ENCODE measurements at regions not wholly inside any gene's neighbourhood (a gene's known extent, or its start where the extent isn't known, plus 50 kb on each side); places are given as distances from the start of the nearest gene placed in this dataset.

DNA sequence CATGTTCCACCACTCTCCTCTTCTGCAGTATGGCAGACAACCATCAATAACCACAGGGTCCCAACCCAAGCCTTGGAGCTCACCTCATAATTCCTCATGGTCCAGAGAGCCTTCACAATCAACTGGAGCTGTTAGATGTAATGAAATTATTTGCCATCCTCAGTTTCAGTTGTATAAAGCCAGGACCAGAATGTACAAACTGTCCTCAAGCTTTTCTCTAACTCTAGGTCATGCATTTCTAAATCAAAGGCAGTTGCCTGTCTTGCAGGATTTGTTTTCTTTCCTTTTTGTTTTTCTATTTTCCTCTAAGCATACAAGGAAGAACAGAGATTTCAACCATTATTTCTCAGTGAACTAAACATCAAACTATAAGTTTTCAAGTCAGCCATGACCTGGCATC is 182.5 kb upstream of the SERP2 start:
- no peak for ATAC-seq

DNA sequence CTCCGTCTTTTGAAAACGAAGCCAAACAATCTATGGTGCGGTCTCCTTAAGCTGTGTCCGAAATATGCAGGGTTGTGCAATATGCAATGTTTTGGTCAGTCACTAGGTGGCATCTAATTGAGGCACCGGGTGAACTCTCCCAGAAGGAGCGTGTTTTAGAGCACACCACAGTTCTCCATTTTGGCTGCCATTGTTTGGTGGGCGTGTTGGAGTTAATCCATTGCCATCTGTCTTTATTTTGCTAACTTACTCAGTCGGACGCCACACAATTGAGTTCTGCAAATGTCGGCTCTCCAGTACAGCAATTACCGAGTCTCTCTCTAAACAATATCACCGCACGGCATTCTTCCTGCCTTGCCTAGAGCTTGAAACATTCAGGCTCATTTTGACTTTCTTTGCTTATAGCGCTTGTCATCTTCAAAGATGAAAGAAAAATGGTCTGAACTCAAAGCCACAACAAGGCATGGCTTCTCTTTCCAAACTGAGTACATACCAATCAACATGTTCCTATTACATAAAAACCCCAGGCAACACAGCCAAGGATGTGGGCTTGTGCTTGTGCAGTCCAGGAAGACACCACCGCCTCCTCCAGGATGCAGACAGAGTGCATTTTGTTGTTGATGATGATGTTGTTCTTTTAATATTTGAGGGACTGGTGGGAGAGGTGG is 182.0 kb upstream of the SERP2 start:
- peak; percentile 78 for ATAC-seq

DNA sequence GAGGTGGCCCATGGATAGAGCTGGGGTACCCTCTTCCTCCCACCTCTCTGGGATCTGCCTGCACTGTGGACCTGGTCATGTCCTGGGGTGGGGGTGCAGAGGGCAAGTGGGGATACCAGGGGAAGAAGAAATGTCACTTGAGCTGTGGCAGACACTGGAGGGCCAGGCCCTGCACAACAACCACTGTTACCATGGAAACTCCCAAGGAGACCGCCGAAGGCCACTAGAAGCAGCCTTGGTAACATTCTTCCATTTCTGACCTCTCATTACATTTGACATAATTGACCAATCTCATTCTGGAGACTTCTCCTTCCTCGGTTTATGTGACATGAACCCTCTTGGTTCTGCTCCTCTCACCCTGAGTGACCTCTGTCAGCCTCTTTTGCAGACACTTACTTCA is 179.9 kb upstream of the SERP2 start:
- ATAC-seq: no peak

DNA sequence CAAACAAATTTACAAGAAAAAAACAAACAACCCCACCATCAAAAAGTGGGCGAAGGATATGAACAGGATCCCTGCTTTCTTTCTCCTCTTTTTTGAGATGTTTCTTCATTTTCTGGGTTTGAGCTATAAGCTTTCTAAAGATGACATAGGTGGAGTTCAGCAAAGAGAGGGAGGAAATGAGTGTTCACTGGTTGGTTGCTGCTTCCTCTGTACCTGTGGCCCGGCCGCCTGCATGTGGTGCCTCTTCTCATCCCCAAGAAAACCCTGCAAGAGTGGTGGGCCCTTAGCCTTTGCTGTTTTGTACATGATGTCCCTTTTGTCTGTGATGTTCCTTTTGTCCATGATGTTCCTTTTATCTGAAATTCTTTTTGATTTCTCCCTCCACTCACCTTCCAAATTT is 178.4 kb upstream of the SERP2 start:
- ATAC-seq: no peak

DNA sequence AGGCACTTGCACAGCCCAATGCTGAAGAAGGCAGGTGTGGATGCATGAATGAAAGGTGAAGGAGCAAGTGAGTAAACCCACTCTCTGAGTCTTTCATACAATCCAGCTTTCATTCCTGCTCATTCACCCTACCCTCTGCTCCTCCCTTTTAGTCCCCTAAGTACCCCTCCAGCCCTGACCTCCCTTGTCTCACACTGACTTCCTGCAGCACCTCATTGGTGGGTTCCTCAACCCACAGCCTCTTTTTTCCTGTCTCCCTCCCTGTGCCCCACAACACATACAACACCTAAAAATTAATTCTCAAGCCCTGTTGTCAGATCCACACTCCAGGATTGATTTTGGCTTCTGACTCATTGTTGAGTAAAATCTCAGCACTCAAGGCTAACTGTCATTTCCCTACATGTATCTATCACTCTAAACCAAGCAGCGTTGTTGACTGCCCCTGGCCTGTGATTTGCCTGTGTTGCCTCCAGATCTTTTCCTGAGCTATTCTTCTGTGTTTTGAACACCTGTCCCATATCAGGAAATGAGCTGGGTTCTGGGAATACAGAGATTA is 177.3 kb upstream of the SERP2 start:
- no peak for ATAC-seq

DNA sequence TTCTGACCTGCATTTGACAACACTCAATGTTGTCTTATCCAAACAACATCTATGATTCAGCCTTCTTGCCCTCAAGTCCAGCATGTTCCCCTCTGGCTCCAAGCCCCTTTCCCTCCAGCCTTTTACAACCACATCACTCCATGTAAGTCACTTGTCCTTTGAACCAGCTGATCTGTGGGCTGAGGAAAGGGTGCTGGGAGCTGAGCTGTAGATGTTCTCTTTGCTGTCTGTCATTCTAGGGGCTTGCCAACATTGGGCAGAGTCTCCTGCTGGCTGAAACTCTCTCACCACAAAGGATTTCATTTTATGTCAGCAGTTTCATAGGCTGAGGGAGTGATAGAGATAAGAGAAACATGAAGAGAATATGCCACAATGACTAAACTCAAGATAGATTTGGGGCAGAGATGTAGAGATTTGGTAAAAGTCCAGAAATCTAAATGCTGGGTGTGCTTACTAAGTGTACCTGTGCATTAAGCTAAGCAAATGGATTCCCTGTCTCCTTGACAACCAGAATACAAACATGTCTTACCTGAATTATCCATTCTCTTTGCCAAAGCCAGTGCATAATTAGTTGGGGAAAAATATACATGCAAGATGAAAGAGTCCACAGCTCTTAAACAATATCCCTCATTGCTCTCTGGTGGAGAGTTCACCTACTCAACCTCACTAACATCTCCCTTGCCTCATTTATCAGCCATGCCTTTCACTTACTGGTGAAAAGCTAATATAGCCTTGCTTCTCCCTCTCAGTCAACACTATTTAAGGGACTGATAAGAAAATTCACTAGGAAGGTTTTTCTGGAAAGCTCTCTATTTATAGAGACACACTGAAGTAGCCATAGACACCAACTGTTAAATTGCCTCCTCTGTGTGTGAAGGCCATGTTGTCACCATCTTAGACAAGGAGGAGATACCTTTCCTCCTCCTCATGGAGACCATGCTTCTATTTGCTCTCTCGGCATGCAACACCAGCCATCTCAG is 175.5 kb upstream of the SERP2 start:
- no peak for ATAC-seq

DNA sequence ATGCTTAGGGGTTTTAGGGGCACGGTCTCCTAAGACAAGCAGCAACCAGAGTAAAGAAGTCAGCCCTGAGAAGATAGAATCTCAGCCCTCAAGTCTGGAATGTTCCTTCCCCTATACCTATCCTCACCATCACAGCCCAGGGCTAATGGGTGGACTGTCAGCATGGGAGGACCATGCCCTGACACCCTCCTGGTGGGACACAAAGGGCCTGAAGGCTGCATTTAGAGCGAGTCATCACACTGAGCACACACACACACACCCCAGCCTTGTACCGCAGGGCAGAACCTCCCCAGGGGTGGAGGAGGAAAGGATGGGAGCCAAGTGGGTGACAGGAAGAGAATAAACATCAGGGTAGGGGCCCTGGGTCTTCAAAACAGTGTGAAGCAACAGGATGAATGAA is 174.8 kb upstream of the SERP2 start:
- peak; percentile 38 for ATAC-seq

DNA sequence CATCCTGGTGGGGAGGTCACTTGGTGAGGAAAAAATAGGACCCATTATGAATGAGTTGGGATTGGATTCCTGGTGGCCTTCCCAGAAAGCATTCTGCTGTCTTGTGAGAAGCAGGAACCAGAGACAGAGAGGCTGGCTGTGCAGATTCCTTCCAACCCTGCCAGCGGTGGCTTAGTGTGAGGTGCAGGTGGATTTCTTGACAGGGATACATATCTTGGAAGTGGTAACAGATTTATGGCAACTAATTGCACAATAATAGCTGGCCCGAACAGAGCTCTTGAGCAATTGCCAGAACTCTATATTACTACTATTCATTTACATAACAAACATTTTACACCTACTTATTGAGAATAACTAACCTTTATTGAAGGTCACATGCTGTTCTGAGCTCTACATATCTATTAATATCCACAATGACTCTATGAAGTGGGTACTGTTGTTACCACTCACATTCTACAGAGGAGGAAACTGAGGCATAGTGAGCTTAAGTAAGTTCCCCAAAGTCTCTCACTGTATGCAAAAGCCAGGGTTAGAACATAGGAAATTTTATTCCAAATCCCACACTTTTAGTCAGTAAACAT is 173.9 kb upstream of the SERP2 start:
- ATAC-seq: peak; percentile 77

DNA sequence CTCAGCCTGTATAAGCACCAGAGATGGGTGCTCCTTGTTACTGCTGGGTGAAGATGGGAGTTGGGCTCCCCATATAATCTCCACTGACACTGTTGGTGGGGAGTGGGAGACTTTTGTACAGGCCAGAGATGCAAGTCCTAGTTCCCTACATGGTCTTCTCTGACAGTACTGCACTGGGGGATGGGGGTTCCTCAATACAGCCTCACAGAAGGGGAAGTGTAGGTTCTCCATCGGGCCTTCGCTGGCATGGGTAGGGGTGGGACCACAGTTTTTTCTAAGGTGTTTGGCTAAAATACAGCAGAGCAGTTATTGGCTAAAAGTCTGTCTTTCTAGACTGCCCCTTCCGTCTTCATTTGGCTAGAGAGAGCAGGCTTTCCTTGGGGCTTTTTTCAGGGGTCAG is 167.2 kb upstream of the SERP2 start:
- no peak for ATAC-seq

DNA sequence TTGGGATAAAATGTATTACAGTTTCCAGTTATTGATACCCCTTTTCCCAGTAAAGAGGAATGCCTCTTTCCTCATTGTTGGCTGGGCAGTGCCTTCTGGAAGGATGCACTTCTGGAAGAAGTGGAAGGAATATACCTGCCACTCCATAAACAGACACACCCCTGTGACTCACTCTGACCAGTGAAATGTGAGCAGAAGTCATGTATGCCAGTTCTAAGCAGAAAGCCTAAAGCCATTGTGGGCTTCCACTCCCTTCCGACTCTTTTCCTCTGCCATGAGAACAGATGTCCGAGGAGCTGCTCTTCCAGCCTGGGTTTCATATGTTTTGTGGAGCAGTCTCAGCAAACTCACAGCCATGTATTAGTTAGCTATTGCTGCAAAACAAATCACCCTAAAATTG is 166.1 kb upstream of the SERP2 start:
- ATAC-seq: no peak

DNA sequence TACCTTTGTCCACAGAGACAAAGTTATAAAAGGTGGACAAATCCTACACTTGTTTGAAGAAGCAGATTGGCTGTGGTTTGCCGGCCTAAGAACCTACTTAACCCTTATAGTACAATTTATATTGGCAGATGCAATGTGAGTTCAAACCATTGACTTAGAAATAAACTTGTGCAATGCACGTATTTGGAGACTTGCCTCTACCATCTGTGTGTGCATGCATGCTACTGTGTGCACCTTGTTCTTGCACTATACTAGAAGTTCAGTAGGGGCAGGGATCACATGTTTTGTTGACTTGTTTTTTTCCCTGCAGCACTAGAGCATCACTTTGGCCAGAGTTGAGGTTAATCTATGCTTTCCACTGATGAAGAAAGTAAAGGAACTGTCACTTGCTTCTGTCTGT is 163.1 kb upstream of the SERP2 start:
- no peak for ATAC-seq

DNA sequence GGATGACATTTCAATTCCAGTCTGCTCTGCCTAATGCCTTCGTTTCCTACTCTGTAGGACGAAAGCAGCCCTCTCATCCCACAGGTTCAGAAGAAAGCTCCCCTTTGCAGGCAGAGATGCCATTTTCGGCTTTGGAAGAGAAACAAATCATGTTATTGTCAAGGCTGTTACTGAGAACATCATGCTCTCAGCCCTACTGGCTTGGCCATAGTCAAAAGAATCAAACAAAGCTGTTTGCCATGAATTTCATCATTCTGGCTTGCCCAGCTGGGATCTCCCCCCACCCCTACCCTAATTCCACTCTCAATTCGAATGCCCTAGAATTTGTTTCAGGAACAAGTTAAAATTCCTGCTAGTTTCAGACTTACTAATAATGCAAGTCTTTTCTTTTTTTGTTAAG is 162.3 kb upstream of the SERP2 start:
- no peak for ATAC-seq

DNA sequence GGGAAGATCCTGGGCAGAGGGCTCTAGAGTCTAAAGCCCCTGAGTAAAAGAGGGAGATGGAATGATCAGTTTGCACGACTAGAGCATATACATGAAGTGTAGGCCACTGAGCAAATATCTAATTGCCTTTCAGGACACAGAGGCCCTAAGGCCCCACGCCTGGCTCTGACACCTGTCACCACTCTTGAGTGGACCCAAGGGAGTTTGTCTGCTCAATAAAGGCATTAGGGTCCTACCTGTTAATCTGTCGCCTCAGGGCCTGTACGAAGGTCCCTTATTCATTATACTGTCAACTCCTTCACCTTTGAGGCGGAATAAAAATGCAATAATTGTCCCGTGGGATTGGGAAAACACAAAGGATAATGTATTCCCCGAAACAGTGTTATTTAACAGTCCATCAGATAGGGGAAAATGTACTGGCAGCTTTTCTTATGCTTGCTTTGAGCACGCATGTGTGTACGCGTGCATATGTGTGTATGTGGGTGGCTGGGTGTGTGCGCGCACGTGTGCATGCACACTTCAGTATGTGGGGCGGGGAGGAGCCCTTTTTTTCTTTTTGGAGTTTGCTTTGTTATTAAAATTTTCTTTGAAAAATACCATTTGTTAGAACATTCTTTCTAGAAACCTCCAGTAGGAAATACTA is 161.8 kb upstream of the SERP2 start:
- no peak for ATAC-seq

DNA sequence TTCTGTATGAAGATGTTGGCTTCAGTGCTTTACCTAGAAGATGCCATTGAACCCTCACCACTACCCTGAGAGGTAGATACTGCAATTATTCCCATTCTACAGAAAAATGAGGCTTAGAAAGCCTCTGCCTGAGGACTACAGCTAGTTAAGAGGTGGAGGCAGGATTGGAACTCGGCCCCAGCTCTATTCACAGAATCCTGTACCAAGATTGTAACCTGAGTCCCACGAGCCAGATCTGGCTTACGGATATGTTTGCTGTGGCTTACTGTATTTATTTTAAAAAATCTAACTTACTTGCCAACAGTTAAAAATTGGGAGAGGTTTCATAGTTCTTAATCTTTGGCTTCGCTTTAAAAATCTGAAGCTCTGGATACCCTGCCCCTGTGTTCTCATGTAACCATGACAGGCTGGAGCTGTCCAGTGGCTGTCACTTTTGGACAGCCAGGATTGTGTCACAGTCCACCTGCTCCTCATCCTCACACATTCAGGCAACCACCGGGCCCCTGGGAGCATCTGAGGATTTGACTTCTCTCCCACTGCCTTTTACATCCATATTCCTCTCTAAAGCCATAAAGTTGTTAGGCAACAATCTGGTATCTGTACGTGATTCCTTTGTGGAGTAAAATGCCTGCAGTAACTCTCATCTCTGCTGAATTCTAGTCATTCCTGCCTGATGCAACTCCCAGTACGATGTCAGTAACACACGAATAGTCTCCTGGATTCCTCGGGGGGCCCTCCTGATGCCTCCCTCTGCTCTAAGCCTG is 160.8 kb upstream of the SERP2 start:
- no peak for ATAC-seq

DNA sequence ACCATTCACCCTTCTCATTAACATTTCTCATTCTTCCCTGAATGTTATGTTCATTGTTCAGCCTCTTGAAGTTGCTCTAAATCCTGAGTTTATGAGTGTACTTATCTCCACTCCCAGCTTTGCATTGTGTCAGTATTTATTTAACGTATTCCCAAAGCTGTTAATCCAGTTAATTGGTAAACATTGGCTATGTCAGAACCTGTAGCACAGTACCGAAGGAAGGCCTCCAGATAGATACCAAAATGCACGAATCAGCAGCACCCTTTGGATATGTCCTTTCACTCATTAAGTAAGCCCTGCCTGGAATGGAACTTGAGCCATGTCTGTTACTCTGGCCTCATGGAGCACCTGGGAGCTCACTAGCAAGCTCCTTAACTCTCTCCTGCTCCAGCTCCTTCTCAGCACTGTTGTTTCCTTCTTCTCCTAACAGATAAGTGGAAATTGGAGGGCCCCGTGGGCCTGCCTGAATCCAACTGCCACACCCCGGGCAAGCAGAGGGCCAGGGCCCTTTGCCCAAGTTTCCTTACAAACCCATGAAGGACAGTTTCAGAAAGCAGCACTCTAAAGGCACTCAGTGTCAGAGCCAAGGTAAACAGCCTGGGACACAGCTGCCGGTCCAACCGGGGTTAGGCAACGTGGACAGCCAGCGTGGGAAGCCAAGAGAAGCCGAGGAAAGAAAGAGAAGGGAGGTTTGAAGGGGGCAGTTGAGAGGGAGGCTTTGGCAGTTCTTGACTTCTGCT is 155.0 kb upstream of the SERP2 start:
- peak; percentile 85 for ATAC-seq

DNA sequence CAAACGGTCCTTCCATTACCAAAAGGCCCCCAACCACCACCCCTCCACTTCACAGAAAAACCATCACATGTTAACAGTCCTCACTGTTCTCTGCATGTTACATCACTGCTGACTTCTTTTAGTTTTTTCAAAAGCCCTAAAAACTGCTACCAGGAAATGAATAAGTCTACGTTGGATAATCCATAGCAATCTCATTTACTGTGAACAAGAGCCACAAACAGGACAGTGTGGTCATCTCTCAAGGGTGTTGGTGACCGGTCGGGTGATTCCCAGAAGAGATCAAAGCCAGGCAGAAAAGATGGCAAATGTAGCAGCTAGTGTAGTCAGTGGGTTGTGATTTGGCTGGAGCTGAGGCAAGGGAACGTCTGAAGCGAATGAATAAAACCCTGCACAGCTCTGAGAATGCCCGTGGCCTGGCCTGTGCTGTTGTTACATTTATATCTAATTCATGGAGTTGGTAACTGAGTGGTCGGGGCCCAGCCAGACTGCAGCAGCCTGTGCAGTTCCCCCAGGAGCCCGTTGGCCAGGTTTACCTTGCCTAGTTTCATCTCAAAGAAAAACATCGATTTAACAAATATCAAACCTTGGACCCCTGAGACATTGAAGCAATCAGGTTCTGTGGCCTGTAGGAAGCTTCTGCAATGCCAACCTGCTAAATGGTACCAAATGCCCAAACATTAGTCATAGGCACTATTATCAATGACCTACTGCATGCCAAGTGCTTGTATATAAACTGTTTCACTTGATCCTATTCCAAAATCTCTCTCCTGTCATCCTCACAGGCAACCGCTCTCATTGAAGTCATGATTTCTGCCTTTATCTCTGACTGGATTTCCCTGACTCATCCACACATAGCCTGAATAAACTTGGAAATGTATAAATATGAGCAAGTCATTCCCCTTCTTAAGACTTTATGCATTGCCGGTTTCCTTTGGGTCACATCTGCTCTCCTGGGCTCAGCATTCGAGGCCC is 153.8 kb upstream of the SERP2 start:
- no peak for ATAC-seq

DNA sequence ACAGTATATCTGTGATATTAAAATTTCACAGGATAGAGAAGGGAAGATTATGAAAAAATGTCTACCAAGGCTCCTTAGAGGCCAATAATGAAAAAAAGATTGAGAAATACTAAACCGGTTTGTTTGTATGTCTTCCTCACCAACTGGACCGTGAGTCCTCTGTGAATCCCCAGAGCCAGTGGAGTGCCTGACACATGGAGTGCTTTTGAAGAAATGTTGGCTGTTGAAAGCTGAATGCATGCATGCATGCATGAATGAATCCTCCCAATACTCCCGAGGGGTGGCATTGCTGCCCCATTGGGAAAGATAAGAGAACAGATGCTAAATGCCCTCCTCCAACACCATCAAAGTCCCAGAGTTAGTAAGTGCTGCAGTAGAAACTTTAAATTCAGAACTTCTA is 152.7 kb upstream of the SERP2 start:
- ATAC-seq: no peak

DNA sequence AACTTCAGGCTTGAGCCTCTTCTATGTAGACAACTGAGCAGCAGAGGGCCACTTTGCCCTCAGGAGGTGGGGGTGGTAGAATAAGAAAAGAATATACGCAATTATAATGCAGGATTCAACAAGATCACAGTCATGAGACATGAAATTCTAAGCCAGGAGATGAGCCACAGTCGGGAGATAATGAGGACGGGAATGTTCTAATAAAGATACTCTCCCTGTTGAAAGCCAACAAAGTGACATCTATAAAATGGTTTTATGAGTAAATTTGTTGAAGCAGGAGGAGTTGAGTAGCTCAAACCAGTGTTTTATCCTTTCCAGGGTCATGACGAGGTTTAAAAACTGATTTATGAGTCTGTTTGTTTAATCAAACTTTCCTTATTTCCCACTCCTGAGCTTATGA is 152.0 kb upstream of the SERP2 start:
- ATAC-seq: no peak

DNA sequence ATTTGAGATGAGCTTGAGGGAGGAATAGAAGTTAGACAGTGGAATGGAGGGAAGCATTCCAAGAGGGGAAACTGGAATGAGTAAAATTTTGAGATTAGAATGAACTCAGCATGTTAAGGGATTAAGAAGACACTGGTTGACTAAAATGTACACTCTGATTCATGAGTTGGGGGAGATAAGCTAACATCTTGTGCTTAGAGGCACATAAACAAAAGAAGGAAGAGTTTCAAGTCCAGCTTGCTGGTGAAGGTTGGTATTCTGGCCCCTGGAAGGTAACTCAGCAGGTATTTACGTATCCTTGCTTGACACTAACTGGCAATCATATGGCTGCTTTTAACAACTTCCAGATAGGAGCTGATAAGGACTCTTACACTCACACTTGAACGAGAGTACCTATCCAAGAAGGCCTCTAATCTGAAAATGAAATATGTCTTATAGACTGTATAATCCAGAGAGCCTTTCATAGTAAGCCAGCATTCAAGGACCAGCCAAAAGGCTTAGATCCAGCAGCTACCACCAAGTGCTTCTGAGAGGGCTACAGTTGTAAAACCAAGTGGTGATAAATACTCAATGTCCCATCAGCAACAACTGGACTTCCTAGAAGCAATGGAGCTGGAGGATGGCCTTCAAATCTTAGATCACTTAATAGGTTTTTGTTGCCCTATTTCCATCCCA is 149.7 kb upstream of the SERP2 start:
- ATAC-seq: no peak
